HL-60 (cell line): ENCODE measurements at regions not wholly inside any gene's neighbourhood (a gene's known extent, or its start where the extent isn't known, plus 50 kb on each side); places are given as distances from the start of the nearest gene placed in this dataset.

Experiments
- POLR2AphosphoS5 ChIP-seq: IDR thresholded peaks from 2 replicates; pipeline ENCODE4 v1.6.1; 2012; ENCODE audit warnings: low read depth
- TF ChIP-seq, protein P1 (sequence below): IDR thresholded peaks from one replicate; pipeline ENCODE4 v1.5.1; 2011; ENCODE audit warnings: low read length, control low read depth, inconsistent platforms; ENCODE audit not compliant: insufficient read depth
- TF ChIP-seq, protein P2 (sequence below): IDR thresholded peaks from 2 replicates; pipeline ENCODE4 v1.6.1; 2012; ENCODE audit warnings: low read depth; ENCODE audit not compliant: insufficient replicate concordance

DNA sequence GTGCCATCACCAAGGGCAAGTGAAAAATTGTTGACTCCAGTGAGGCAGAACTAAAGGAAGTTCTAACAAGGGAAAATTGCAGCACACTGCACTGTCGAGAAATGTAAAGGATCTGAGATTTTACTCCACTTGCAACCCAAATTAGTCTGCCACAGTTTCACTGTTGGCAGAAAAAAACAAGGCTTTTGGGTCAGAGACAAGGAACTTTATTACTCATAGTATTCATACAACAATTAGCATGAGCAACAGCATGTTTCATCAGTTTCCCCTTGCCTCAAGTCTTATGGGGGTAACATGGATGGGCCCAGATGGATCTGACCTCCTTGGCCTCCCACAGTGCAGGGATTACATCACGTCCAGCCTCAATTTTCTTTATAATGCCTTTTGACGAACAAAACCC lies 125.3 kb downstream of the LTN1 start:
- TF ChIP-seq, protein P1, sequence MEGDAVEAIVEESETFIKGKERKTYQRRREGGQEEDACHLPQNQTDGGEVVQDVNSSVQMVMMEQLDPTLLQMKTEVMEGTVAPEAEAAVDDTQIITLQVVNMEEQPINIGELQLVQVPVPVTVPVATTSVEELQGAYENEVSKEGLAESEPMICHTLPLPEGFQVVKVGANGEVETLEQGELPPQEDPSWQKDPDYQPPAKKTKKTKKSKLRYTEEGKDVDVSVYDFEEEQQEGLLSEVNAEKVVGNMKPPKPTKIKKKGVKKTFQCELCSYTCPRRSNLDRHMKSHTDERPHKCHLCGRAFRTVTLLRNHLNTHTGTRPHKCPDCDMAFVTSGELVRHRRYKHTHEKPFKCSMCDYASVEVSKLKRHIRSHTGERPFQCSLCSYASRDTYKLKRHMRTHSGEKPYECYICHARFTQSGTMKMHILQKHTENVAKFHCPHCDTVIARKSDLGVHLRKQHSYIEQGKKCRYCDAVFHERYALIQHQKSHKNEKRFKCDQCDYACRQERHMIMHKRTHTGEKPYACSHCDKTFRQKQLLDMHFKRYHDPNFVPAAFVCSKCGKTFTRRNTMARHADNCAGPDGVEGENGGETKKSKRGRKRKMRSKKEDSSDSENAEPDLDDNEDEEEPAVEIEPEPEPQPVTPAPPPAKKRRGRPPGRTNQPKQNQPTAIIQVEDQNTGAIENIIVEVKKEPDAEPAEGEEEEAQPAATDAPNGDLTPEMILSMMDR: no peak
- TF ChIP-seq POLR2AphosphoS5: no peak
- TF ChIP-seq, protein P2, sequence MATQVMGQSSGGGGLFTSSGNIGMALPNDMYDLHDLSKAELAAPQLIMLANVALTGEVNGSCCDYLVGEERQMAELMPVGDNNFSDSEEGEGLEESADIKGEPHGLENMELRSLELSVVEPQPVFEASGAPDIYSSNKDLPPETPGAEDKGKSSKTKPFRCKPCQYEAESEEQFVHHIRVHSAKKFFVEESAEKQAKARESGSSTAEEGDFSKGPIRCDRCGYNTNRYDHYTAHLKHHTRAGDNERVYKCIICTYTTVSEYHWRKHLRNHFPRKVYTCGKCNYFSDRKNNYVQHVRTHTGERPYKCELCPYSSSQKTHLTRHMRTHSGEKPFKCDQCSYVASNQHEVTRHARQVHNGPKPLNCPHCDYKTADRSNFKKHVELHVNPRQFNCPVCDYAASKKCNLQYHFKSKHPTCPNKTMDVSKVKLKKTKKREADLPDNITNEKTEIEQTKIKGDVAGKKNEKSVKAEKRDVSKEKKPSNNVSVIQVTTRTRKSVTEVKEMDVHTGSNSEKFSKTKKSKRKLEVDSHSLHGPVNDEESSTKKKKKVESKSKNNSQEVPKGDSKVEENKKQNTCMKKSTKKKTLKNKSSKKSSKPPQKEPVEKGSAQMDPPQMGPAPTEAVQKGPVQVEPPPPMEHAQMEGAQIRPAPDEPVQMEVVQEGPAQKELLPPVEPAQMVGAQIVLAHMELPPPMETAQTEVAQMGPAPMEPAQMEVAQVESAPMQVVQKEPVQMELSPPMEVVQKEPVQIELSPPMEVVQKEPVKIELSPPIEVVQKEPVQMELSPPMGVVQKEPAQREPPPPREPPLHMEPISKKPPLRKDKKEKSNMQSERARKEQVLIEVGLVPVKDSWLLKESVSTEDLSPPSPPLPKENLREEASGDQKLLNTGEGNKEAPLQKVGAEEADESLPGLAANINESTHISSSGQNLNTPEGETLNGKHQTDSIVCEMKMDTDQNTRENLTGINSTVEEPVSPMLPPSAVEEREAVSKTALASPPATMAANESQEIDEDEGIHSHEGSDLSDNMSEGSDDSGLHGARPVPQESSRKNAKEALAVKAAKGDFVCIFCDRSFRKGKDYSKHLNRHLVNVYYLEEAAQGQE: no peak
